ENCODE measurements at regions not wholly inside any gene's neighbourhood (a gene's known extent, or its start where the extent isn't known, plus 50 kb on each side); places are given as distances from the start of the nearest gene placed in this dataset.

GRCh38 chr9:27634879-27635278 lies 61.6 kb upstream of the C9orf72 start:
- TF ChIP-seq YY1 (tag by site-specific recombination; IDR thresholded peaks at IDR 0.05) (no peak), ZNF585B (tag by site-specific recombination; IDR thresholded peaks at IDR 0.05) (no peak), CTCF (tag by site-specific recombination; IDR thresholded peaks at IDR 0.05) (no peak), SETDB1 (IDR thresholded peaks at IDR 0.05; ENCODE audit: insufficient read length, low read length) (no peak), MYNN (tag by site-specific recombination; IDR thresholded peaks at IDR 0.05; ENCODE audit: borderline replicate concordance) (no peak), ZBTB26 (tag by site-specific recombination; optimal IDR thresholded peaks at IDR 0.05) (no peak), ZNF274 (IDR thresholded peaks at IDR 0.05; ENCODE audit: low read length) (no peak), ZNF274 (tag by site-specific recombination; IDR thresholded peaks at IDR 0.05; ENCODE audit: borderline replicate concordance) (no peak)

Measured in HEK293 (cell line).